GM12873 (cell line): ENCODE measurements at regions not wholly inside any gene's neighbourhood (a gene's known extent, or its start where the extent isn't known, plus 50 kb on each side); places are given as distances from the start of the nearest gene placed in this dataset.

Experiments used
- TF ChIP-seq, protein P1 (sequence below): IDR thresholded peaks from 2 replicates; pipeline ENCODE4 v1.5.1; 2012; ENCODE audit warnings: low read depth, mild to moderate bottlenecking, moderate library complexity, low read length, control low read depth; ENCODE audit not compliant: insufficient read depth; ENCODE audit errors: missing control alignments

DNA sequence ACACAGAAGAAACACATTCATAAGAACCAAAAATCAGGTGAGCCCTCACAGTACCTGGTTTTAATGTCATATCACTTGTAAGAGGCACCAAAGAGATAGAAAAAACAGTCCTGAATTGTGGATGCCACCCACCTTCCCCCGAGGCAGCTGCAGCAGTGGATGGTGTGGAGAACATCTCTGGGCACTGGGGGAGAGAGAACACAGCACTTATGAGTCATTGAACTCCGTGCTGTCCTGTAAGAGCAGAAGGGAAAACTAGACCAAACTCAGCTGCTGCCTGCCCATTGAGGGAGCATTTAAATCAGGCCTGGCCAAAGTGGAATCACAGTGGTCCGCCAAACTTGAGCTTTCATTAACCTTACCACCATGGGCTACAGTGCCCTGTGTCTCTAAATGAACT lies 296.2 kb downstream of the SPATA31D1 start:
- TF ChIP-seq, protein P1, sequence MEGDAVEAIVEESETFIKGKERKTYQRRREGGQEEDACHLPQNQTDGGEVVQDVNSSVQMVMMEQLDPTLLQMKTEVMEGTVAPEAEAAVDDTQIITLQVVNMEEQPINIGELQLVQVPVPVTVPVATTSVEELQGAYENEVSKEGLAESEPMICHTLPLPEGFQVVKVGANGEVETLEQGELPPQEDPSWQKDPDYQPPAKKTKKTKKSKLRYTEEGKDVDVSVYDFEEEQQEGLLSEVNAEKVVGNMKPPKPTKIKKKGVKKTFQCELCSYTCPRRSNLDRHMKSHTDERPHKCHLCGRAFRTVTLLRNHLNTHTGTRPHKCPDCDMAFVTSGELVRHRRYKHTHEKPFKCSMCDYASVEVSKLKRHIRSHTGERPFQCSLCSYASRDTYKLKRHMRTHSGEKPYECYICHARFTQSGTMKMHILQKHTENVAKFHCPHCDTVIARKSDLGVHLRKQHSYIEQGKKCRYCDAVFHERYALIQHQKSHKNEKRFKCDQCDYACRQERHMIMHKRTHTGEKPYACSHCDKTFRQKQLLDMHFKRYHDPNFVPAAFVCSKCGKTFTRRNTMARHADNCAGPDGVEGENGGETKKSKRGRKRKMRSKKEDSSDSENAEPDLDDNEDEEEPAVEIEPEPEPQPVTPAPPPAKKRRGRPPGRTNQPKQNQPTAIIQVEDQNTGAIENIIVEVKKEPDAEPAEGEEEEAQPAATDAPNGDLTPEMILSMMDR = no peak

DNA sequence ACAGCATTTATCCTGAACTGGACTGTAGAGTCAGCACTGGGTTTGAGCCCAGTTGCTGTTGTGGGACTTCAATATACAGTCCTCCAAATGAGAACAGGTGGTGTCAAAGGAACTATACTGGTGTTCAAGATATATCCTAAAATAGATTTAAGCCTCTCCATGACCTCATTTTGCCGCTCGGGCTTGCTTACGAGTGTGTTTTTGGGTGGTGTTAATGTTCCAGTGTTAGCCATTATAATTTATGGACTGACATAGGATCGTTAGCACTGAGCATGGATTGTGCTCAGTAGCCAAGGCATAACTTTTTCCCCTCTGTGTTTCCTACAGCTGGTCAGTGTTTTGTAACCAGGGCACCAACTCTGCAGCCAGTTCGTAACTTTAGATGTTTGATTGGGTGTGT lies 306.6 kb downstream of the SPATA31D1 start:
- TF ChIP-seq, protein P1 = no peak

DNA sequence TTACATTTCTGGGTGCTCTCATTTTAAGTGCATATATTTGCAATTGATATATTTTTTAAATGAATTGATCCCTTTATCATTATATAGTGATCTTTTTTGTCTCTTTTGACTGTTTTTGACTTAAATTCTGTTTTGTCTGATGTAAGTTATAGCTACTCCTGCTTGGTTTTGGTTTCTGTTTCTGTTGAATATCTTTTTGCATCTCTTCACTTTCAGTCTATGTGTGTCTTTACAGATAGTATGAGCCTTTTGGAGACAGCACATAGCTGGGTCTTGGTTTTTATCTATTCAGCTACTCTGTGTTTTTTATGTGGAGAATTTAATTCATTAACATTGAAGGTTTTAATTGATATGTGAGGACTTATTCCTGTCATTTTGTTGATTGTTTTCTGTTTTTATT lies 311.3 kb downstream of the SPATA31D1 start:
- TF ChIP-seq, protein P1 = no peak

DNA sequence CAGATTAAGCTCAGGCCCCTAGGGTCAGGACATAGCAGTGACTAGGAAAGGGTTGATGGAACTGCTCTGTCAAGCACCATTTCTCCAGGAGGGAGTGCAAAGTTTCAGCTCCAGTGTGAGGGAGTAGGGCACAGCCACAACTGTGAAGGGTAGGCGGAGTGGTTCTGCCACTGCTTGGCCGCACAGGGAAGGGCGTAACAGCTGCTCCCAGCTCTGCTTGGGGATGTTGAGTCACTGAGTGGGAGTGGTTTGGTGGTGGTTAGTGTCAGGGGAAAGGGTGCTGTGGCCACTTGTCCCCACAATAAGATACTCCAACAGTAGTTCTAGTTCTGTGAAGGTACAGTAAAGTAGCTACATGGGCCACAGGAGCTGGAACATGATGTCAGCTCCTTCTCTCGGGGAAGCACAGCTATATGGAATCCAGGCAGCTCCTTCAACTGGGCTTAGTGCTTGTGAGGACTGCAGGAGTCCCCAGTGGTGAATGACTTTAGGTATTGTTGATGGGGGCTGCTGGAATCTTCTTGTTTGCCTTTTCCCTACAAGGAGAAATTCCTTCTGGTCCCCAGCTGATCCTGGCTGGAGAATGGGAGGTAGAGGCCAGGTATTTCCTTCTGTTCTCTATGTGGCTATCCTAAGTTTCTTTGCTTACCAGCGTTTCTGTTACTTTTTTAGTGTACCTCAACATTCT lies 314.5 kb downstream of the SPATA31D1 start:
- TF ChIP-seq, protein P1 = no peak

DNA sequence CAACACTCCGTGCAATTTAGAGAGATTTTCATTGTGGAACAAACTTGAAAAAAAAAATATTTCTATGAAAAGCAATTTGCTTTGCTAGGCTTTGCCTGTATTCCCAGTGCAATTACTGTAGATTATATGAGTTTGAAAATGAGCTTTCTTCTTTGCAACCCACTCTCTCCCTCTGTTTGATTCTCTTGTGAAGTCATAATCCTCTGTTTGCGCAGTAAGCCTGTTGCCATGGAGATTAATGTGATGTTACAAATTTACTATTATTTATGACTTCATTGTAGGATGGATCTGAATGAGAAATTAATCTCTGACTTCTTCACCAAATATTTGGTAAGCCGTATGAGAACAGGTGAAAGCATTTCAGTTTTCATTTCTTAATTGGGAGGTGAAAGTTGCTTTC lies 320.3 kb downstream of the SPATA31D1 start:
- TF ChIP-seq, protein P1 = no peak

DNA sequence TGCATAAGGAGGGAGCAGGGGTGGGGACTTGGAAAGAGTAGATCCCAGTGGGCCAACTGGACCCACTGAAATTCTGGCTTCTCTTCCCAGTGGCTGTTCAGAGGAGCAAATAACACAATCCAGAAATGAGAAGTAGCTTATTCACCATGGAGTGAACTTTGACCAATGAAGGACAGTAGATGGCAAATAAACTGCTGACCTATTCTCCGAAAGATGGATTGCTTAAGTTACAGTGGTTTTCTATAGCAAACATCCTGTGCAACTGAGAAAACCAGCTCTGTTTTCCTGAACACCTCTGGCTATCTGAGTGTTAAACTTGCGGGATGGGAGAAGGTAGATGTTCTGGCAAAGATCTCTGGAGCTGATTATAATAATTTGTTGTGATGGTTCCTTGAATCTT lies 325.1 kb downstream of the SPATA31D1 start:
- TF ChIP-seq, protein P1 = no peak

DNA sequence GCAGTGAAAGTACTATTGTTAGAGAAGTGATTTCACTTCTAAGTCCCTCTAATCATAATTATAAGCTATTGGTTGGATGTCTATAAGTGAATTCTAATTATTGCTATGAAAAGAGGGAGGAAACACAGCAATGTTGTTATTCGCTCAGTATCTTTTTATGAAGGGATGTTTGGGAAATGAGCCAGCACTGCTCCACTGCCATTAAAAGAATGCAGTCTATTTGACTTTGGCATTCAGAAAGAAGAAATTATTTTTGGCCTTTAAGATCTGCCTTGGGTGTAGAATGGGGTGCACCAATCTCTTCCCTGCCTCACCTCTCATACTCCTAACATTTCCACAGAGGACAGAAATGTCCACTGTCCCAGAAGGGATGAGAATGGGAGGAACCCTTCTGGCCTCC lies 332.0 kb downstream of the SPATA31D1 start:
- TF ChIP-seq, protein P1 = no peak
